HEK293T (cell line): ENCODE measurements at regions not wholly inside any gene's neighbourhood (a gene's known extent, or its start where the extent isn't known, plus 50 kb on each side); places are given as distances from the start of the nearest gene placed in this dataset.

Experiments used
- BHLHE40 ChIP-seq: fragments of 450-650 bp; IDR thresholded peaks from 2 replicates; pipeline ENCODE4 v1.6.1; 2016; ENCODE audit warnings: mild to moderate bottlenecking, moderate library complexity, borderline replicate concordance
- FOXK2 ChIP-seq: fragments of 450-650 bp; IDR thresholded peaks from 2 replicates; pipeline ENCODE4 v1.6.1; 2016; ENCODE audit warnings: mild to moderate bottlenecking
- SP1 ChIP-seq: fragments of 450-650 bp; IDR thresholded peaks from 2 replicates; pipeline ENCODE4 v1.6.1; 2017
- TF ChIP-seq, protein P1 (sequence below): fragments of 450-650 bp; IDR thresholded peaks from 2 replicates; pipeline ENCODE4 v1.6.1; 2016

DNA sequence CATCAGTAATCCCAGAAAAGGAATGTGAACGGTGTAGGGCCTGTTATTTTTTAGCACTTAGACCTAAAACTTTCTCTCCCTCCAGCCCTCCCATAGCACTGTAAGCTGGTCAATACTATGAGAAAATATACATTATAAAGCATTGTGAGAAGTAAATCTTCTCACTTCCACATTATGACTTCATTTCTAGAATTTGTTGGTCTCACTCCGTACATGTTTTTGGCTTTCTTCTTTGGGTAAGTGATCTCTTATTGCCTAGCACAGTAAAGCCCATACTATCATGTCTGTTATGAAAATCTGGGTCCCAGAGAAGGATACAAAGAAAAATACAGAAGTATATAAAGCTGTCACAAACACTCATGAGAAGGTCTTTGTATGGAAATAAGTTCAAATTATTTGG is 1851.1 kb upstream of the IGFBP7 start:
- TF ChIP-seq BHLHE40 (no peak), SP1 (no peak), FOXK2 (no peak)
- TF ChIP-seq, protein P1, sequence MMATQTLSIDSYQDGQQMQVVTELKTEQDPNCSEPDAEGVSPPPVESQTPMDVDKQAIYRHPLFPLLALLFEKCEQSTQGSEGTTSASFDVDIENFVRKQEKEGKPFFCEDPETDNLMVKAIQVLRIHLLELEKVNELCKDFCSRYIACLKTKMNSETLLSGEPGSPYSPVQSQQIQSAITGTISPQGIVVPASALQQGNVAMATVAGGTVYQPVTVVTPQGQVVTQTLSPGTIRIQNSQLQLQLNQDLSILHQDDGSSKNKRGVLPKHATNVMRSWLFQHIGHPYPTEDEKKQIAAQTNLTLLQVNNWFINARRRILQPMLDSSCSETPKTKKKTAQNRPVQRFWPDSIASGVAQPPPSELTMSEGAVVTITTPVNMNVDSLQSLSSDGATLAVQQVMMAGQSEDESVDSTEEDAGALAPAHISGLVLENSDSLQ: no peak
